Fibroblast of lung (primary cell): ENCODE measurements at regions not wholly inside any gene's neighbourhood (a gene's known extent, or its start where the extent isn't known, plus 50 kb on each side); places are given as distances from the start of the nearest gene placed in this dataset.

ENCODE experiments used
- DNase-seq, 2 donors: peaks; one replicate each; pipeline versions ENCODE4 v3.0.0 to v3.0.0-alpha.2; 2010; ENCODE audit warnings: low read depth in 2 of 2
- H2AFZ ChIP-seq: 2 replicates; pipeline ENCODE4 v1.5.1; 2012; ENCODE audit warnings: low read length, control low read depth, inconsistent platforms
- H3K27ac ChIP-seq: 2 replicates; pipeline ENCODE4 v1.5.1; 2011; ENCODE audit warnings: low read length, control low read depth; ENCODE audit not compliant: insufficient read depth
- H3K27me3 ChIP-seq: 2 replicates; pipeline ENCODE4 v1.5.1; 2011; ENCODE audit warnings: mild to moderate bottlenecking, low read length; ENCODE audit not compliant: control insufficient read depth, insufficient read depth
- H3K36me3 ChIP-seq: 2 replicates; pipeline ENCODE4 v1.5.1; 2011; ENCODE audit warnings: low read length; ENCODE audit not compliant: control insufficient read depth, insufficient read depth
- H3K4me1 ChIP-seq: 2 replicates; pipeline ENCODE4 v1.5.1; 2011; ENCODE audit warnings: low read length; ENCODE audit not compliant: control insufficient read depth, insufficient read depth; ENCODE audit errors: extremely low read depth
- H3K4me2 ChIP-seq: 2 replicates; pipeline ENCODE4 v1.5.1; 2011; ENCODE audit warnings: low read length, control low read depth; ENCODE audit not compliant: insufficient read depth; ENCODE audit errors: extremely low read depth
- H3K4me3 ChIP-seq, 4 experiments: fragments of 200-600 bp in 1 of 4; sonication (generic) in 1 of 4; replicated peaks in 1 of 4; 2 replicates each; pipeline ENCODE4 v1.5.1; 2011 to 2016; ENCODE audit warnings: low read length in 4 of 4, low read depth in 3 of 4, mild to moderate bottlenecking in 3 of 4, control low read depth in 2 of 4, inconsistent platforms in 1 of 4, mixed read lengths in 1 of 4; ENCODE audit not compliant: insufficient read depth in 1 of 4; ENCODE audit errors: control extremely low read depth in 1 of 4
- H3K79me2 ChIP-seq: 2 replicates; pipeline ENCODE4 v1.5.1; 2012; ENCODE audit warnings: mild to moderate bottlenecking, low read length, inconsistent platforms; ENCODE audit not compliant: control insufficient read depth, insufficient read depth
- H3K9ac ChIP-seq: 2 replicates; pipeline ENCODE4 v1.5.1; 2011; ENCODE audit warnings: mild to moderate bottlenecking, low read length, control low read depth; ENCODE audit not compliant: insufficient read depth
- H3K9me3 ChIP-seq: 2 replicates; pipeline ENCODE4 v1.5.1; 2012; ENCODE audit warnings: low read depth, low read length; ENCODE audit not compliant: control insufficient read depth, insufficient read depth
- H4K20me1 ChIP-seq: 2 replicates; pipeline ENCODE4 v1.5.1; 2011; ENCODE audit warnings: low read length; ENCODE audit not compliant: control insufficient read depth, insufficient read depth; ENCODE audit errors: extremely low read depth
- CTCF ChIP-seq, 2 donors: IDR thresholded peaks in 1 of 2; conservative IDR thresholded peaks in 1 of 2; 1 replicate in 1 of 2; 2 replicates in 1 of 2; pipeline ENCODE4 v1.5.1; 2011 to 2012; ENCODE audit warnings: low read length in 2 of 2, control low read depth in 1 of 2, inconsistent platforms in 1 of 2, low read depth in 1 of 2, mild to moderate bottlenecking in 1 of 2
- EZH2 ChIP-seq: IDR thresholded peaks from 2 replicates; pipeline ENCODE4 v1.5.1; 2012; ENCODE audit warnings: low read length, control low read depth, mild to moderate bottlenecking; ENCODE audit errors: missing control alignments

GRCh38 chr2:35228584-35228983, 1127.0 kb upstream of the CRIM1 start:
- Histone ChIP-seq H3K79me2 (no peaks in the 10 kb centered on the region), H3K36me3 (no peaks in the 10 kb centered on the region), H3K9me3 (no peaks in the 10 kb centered on the region), H2AFZ (no peak overlapping the region), H3K27me3 (no peaks in the 10 kb centered on the region), H3K4me3 (no peak overlapping the region), H3K4me2 (no peak overlapping the region), H3K9ac (no peak overlapping the region), H3K4me1 (no peaks in the 10 kb centered on the region), H3K27ac (no peak overlapping the region), H4K20me1 (no peaks in the 10 kb centered on the region)
- no peak for DNase-seq
- TF ChIP-seq EZH2 (no peak), CTCF (conservative IDR thresholded peaks at IDR 0.05 in 1 of 2, IDR thresholded peaks at IDR 0.05 in 1 of 2; ENCODE audit: low read depth in 1 of 2, low read length in 2 of 2) (no peak)

- H3K4me1 ChIP-seq, result no peaks in the 10 kb centered on the region
- H3K4me2 ChIP-seq, result no peak overlapping the region
- H3K27me3 ChIP-seq, result no peaks in the 10 kb centered on the region
- no peak overlapping the region for H3K4me3 ChIP-seq
- no peak for TF ChIP-seq EZH2
- TF ChIP-seq CTCF (conservative IDR thresholded peaks at IDR 0.05 in 1 of 2, IDR thresholded peaks at IDR 0.05 in 1 of 2; ENCODE audit: low read depth in 1 of 2, low read length in 2 of 2), result no peak
- H3K79me2 ChIP-seq, result no peaks in the 10 kb centered on the region
- peak in 1 of 2 donors; percentile 4 for DNase-seq
- no peak overlapping the region for H2AFZ ChIP-seq
- H3K9ac ChIP-seq, result no peak overlapping the region
- no peaks in the 10 kb centered on the region for H3K9me3 ChIP-seq
- H3K36me3 ChIP-seq, result no peaks in the 10 kb centered on the region
- no peaks in the 10 kb centered on the region for H4K20me1 ChIP-seq
- no peak overlapping the region for H3K27ac ChIP-seq
These were observed 1135.1 kb upstream of the CRIM1 start for GRCh38 chr2:35220461-35220860.

- H3K36me3 ChIP-seq, result no peaks in the 10 kb centered on the region
- H3K27me3 ChIP-seq, result no peaks in the 10 kb centered on the region
- no peaks in the 10 kb centered on the region for H3K9me3 ChIP-seq
- no peak for TF ChIP-seq CTCF (conservative IDR thresholded peaks at IDR 0.05 in 1 of 2, IDR thresholded peaks at IDR 0.05 in 1 of 2; ENCODE audit: low read depth in 1 of 2, low read length in 2 of 2)
- TF ChIP-seq EZH2, result no peak
- H3K79me2 ChIP-seq, result no peaks in the 10 kb centered on the region
- DNase-seq, result no peak
- H2AFZ ChIP-seq, result no peak overlapping the region
- no peak overlapping the region for H3K9ac ChIP-seq
- H3K4me1 ChIP-seq, result no peaks in the 10 kb centered on the region
- H3K4me3 ChIP-seq, result no peak overlapping the region
- H3K27ac ChIP-seq, result no peak overlapping the region
- H4K20me1 ChIP-seq, result no peaks in the 10 kb centered on the region
- H3K4me2 ChIP-seq, result no peak overlapping the region
These were observed 1150.7 kb upstream of the CRIM1 start for GRCh38 chr2:35204881-35205280.
